Liver (tissue), 8 donors: ENCODE measurements at regions not wholly inside any gene's neighbourhood (a gene's known extent, or its start where the extent isn't known, plus 50 kb on each side); places are given as distances from the start of the nearest gene placed in this dataset.

Source experiments
- DNase-seq: peaks from one replicate; pipeline ENCODE4 v3.0.0-alpha.2; 2017; ENCODE audit warnings: low spot score
- H3K27ac ChIP-seq, 2 donors: one replicate each; pipeline ENCODE4 v1.7.0; 2013; ENCODE audit warnings: inconsistent platforms in 2 of 2, low read length in 2 of 2, control low read depth in 1 of 2, low read depth in 1 of 2, mild to moderate bottlenecking in 1 of 2
- H3K27me3 ChIP-seq, 4 donors: one replicate each; pipeline versions ENCODE4 v1.6.1 to v1.7.0; 2013; ENCODE audit warnings: low read length in 3 of 4, inconsistent platforms in 1 of 4, mild to moderate bottlenecking in 1 of 4, moderate library complexity in 1 of 4; ENCODE audit not compliant: control insufficient read depth in 4 of 4, insufficient read depth in 4 of 4
- H3K36me3 ChIP-seq, 4 donors: one replicate each; pipeline versions ENCODE4 v1.6.1 to v1.7.0; 2013; ENCODE audit warnings: low read length in 3 of 4, mild to moderate bottlenecking in 3 of 4, low read depth in 1 of 4, moderate library complexity in 1 of 4; ENCODE audit not compliant: control insufficient read depth in 4 of 4, insufficient read depth in 3 of 4
- H3K4me1 ChIP-seq, 4 donors: one replicate each; pipeline versions ENCODE4 v1.6.1 to v1.7.0; 2013; ENCODE audit warnings: low read length in 3 of 4, mild to moderate bottlenecking in 3 of 4, moderate library complexity in 1 of 4; ENCODE audit not compliant: control insufficient read depth in 4 of 4, insufficient read depth in 4 of 4
- H3K4me3 ChIP-seq, 3 donors: one replicate each; pipeline versions ENCODE4 v1.6.1 to v1.7.0; 2013; ENCODE audit warnings: low read length in 3 of 3, control low read depth in 1 of 3, low read depth in 1 of 3, mild to moderate bottlenecking in 1 of 3
- H3K9ac ChIP-seq, 2 donors: one replicate each; pipeline ENCODE4 v1.7.0; 2013; ENCODE audit warnings: low read length in 2 of 2, mild to moderate bottlenecking in 2 of 2, moderate library complexity in 2 of 2, control low read depth in 1 of 2, low read depth in 1 of 2
- H3K9me3 ChIP-seq, 4 donors: one replicate each; pipeline versions ENCODE4 v1.6.1 to v1.7.0; 2013; ENCODE audit warnings: low read length in 3 of 4; ENCODE audit not compliant: control insufficient read depth in 4 of 4
- ATF3 ChIP-seq: IDR thresholded peaks from 2 replicates; pipeline ENCODE4 v1.6.1; 2016; ENCODE audit warnings: antibody characterized with exemption
- EGR1 ChIP-seq, 2 donors: IDR thresholded peaks; 2 replicates each; pipeline ENCODE4 v1.6.1; 2016 to 2018; ENCODE audit warnings: antibody characterized with exemption in 2 of 2, low read depth in 2 of 2
- FOXA1 ChIP-seq: IDR thresholded peaks from 2 replicates; pipeline ENCODE4 v1.6.1; 2016; ENCODE audit warnings: antibody characterized with exemption
- GABPA ChIP-seq, 2 donors: IDR thresholded peaks in 1 of 2; conservative IDR thresholded peaks in 1 of 2; 2 replicates each; pipeline ENCODE4 v1.6.1; 2016; ENCODE audit warnings: antibody characterized with exemption in 2 of 2, mild to moderate bottlenecking in 1 of 2, moderate library complexity in 1 of 2
- HNF4G ChIP-seq: IDR thresholded peaks from 2 replicates; pipeline ENCODE4 v1.6.1; 2016; ENCODE audit warnings: antibody characterized with exemption
- JUND ChIP-seq, 2 donors: IDR thresholded peaks; 2 replicates each; pipeline ENCODE4 v1.6.1; 2016; ENCODE audit warnings: antibody characterized with exemption in 2 of 2
- RAD21 ChIP-seq, 2 donors: IDR thresholded peaks; 2 replicates each; pipeline ENCODE4 v1.6.1; 2016; ENCODE audit warnings: antibody characterized with exemption in 2 of 2, mild to moderate bottlenecking in 2 of 2
- REST ChIP-seq: IDR thresholded peaks from 2 replicates; pipeline ENCODE4 v1.6.1; 2016; ENCODE audit warnings: antibody characterized with exemption, mild to moderate bottlenecking
- RXRA ChIP-seq, 2 donors: IDR thresholded peaks; 2 replicates each; pipeline ENCODE4 v1.6.1; 2017 to 2018; ENCODE audit warnings: antibody characterized with exemption in 2 of 2, mild to moderate bottlenecking in 1 of 2
- SP1 ChIP-seq: IDR thresholded peaks from 2 replicates; pipeline ENCODE4 v1.6.1; 2018; ENCODE audit warnings: antibody characterized with exemption, mild to moderate bottlenecking
- WGBS: extraction: QIAGEN DNeasy Blood & Tissue Kit; methylation state at CpG from one replicate; pipeline ENCODE4 v1.1.7; 2013; 5-methylcytosine and 5-hydroxymethylcytosine counted together
- TF ChIP-seq, protein P1 (sequence below): fragments of 150-350 bp; IDR thresholded peaks from 2 replicates; pipeline ENCODE4 v1.5.1; 2017; ENCODE audit warnings: improper control_type of control experiment, low read depth, low read length; ENCODE audit not compliant: missing input control
- TF ChIP-seq, protein P2 (sequence below): IDR thresholded peaks from 2 replicates; pipeline ENCODE4 v1.6.1; 2016; ENCODE audit warnings: antibody characterized with exemption
- donor health status: healthy.
- donor health status: healthy.
- donor health status: healthy.
- donor health status: healthy.
- donor health status: healthy.

DNA sequence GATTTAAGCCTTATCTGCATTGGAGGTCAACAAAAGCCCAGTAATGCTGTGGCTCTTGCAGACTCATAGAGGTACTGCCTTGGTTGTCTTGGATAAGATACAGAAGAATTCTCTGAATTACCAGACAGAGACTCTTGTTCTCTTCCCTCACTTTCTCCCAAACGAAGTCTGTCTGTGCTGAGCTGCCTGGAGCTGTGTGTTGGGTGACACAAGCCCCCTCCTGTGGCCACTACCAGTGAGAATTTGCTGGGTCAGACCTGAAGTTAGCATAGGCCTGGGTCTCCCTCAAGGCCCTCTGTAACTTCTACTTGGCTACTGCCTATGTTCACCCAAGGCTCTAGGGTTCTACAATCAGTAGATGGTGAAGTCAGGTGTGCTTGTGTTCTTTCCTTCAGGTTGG is 413.0 kb downstream of the PCDH20 start:
- Histone ChIP-seq H3K9ac (no peak overlapping the region), H3K36me3 (no peaks in the 10 kb centered on the region), H3K27ac (no peak overlapping the region), H3K4me3 (no peak overlapping the region), H3K4me1 (no peaks in the 10 kb centered on the region), H3K9me3 (peaks cover 0 to 1% (median 0%) of the 10 kb centered on the region in 4 donors), H3K27me3 (no peaks in the 10 kb centered on the region)
- WGBS, result 24% methylated on average over 1 of the region's 1 CpG
- DNase-seq, result no peak
- no peak for TF ChIP-seq REST
- TF ChIP-seq RAD21 (IDR thresholded peaks at IDR 0.05), result no peak
- no peak for TF ChIP-seq ATF3
- TF ChIP-seq, protein P1, sequence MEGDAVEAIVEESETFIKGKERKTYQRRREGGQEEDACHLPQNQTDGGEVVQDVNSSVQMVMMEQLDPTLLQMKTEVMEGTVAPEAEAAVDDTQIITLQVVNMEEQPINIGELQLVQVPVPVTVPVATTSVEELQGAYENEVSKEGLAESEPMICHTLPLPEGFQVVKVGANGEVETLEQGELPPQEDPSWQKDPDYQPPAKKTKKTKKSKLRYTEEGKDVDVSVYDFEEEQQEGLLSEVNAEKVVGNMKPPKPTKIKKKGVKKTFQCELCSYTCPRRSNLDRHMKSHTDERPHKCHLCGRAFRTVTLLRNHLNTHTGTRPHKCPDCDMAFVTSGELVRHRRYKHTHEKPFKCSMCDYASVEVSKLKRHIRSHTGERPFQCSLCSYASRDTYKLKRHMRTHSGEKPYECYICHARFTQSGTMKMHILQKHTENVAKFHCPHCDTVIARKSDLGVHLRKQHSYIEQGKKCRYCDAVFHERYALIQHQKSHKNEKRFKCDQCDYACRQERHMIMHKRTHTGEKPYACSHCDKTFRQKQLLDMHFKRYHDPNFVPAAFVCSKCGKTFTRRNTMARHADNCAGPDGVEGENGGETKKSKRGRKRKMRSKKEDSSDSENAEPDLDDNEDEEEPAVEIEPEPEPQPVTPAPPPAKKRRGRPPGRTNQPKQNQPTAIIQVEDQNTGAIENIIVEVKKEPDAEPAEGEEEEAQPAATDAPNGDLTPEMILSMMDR, result no peak
- no peak for TF ChIP-seq RXRA (IDR thresholded peaks at IDR 0.05)
- TF ChIP-seq GABPA (IDR thresholded peaks at IDR 0.05 in 1 of 2, conservative IDR thresholded peaks at IDR 0.05 in 1 of 2), result no peak
- TF ChIP-seq FOXA1, result no peak
- TF ChIP-seq HNF4G, result no peak
- no peak for TF ChIP-seq EGR1 (IDR thresholded peaks at IDR 0.05; ENCODE audit: low read depth in 2 of 2)
- TF ChIP-seq SP1, result no peak

- Histone ChIP-seq H3K9me3 (no peaks in the 10 kb centered on the region), H3K4me3 (no peak overlapping the region), H3K4me1 (no peaks in the 10 kb centered on the region), H3K36me3 (no peaks in the 10 kb centered on the region), H3K27me3 (no peaks in the 10 kb centered on the region), H3K9ac (no peak overlapping the region), H3K27ac (no peak overlapping the region)
- DNase-seq, result no peak
- WGBS, result 59% methylated on average over 4 of the region's 4 CpGs
- TF ChIP-seq REST (no peak), GABPA (IDR thresholded peaks at IDR 0.05 in 1 of 2, conservative IDR thresholded peaks at IDR 0.05 in 1 of 2) (no peak), HNF4G (no peak), SP1 (no peak), JUND (IDR thresholded peaks at IDR 0.05) (no peak), EGR1 (IDR thresholded peaks at IDR 0.05; ENCODE audit: low read depth in 2 of 2) (no peak)
- TF ChIP-seq, protein P2, sequence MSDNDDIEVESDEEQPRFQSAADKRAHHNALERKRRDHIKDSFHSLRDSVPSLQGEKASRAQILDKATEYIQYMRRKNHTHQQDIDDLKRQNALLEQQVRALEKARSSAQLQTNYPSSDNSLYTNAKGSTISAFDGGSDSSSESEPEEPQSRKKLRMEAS, result no peak
Measured at GRCh38 chr13:60990032-60990733, 425.5 kb downstream of the PCDH20 start.
